Brain microvascular endothelial cell (primary cell): ENCODE measurements at regions not wholly inside any gene's neighbourhood (a gene's known extent, or its start where the extent isn't known, plus 50 kb on each side); places are given as distances from the start of the nearest gene placed in this dataset.
A peak's percentile ranks its signal among the peaks of the same experiment; 100 is the strongest.

Experiments
- DNase-seq: peaks from one replicate; pipeline ENCODE4 v3.0.0-alpha.2; 2020
- H3K27ac ChIP-seq: fragments of 250-450 bp; sonication (Bioruptor Pico); 2 replicates; pipeline ENCODE4 v1.5.1; 2020; ENCODE audit warnings: mild to moderate bottlenecking, moderate library complexity
- H3K27me3 ChIP-seq: fragments of 250-450 bp; sonication (Bioruptor Pico); replicated peaks from 2 replicates; pipeline ENCODE4 v1.5.1; 2020; ENCODE audit warnings: mild to moderate bottlenecking
- H3K36me3 ChIP-seq: fragments of 250-450 bp; sonication (Bioruptor Pico); replicated peaks from 2 replicates; pipeline ENCODE4 v1.5.1; 2020; ENCODE audit warnings: mild to moderate bottlenecking
- H3K4me3 ChIP-seq: 2 replicates; pipeline ENCODE4 v1.5.1; 2011; ENCODE audit warnings: low read depth, mild to moderate bottlenecking, control low read depth, low read length, moderate library complexity
- in situ Hi-C: cut with HindIII; loops from 2 replicates; pipeline ENCODE4 v1.10.0; 2017; ENCODE audit warnings: low sequenced_read_pairs, low pct_ligation_motif_present
- TF ChIP-seq, protein P1 (sequence below): IDR thresholded peaks from 2 replicates; pipeline ENCODE4 v1.5.1; 2011; ENCODE audit warnings: low read depth, mild to moderate bottlenecking, moderate library complexity, low read length, control low read depth, inconsistent platforms; ENCODE audit errors: missing control alignments

- DNase-seq: no peak
Observed at GRCh38 chr3:72320955-72321303, 527.3 kb downstream of the SHQ1 start.

DNA sequence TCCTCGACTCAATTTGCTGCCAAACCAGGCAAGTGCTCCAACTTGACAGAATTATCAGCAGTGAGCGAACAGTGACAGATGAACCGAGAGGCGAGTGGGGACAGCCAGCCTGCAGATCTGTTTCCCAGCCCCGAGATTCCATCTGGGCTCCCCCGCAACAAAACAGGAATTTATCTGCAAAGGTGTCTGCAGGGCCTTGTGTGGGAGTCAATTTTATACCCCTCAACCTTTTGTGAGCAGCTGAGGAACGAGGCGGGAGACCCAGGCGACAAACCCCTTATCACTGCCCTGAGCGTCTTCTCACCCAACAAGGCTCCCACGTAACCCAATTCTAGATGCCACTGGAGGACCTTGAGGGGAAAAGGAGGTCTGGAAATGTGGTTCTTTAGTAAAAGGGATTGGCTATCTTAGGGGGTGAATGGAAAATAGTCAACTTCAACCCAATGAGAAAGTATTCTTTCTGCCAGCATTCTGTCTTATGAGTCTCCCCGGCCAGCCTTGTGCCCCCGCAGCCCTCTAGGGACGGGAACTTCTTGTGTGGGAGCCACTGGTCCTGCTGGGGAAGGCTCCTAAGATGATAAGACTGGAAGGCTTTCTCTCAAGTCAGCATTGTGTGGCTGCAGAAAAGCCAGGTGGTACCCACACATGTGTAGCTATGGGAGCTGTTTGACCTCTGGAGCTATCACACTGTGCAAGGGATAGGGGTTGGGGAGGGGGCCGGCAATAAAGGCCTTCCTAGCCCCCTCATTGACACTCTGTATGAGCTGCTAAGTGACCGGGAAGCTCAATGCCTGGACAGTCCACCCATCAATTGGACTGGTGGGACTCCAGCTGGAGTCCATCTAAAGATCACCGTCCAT, 527.9 kb downstream of the SHQ1 start:
- in situ Hi-C loops: no loop called here
- Histone ChIP-seq H3K36me3 (no peaks in the 10 kb centered on the region), H3K4me3 (no peak overlapping the region), H3K27me3 (no peaks in the 10 kb centered on the region), H3K27ac (no peak overlapping the region)
- TF ChIP-seq, protein P1, sequence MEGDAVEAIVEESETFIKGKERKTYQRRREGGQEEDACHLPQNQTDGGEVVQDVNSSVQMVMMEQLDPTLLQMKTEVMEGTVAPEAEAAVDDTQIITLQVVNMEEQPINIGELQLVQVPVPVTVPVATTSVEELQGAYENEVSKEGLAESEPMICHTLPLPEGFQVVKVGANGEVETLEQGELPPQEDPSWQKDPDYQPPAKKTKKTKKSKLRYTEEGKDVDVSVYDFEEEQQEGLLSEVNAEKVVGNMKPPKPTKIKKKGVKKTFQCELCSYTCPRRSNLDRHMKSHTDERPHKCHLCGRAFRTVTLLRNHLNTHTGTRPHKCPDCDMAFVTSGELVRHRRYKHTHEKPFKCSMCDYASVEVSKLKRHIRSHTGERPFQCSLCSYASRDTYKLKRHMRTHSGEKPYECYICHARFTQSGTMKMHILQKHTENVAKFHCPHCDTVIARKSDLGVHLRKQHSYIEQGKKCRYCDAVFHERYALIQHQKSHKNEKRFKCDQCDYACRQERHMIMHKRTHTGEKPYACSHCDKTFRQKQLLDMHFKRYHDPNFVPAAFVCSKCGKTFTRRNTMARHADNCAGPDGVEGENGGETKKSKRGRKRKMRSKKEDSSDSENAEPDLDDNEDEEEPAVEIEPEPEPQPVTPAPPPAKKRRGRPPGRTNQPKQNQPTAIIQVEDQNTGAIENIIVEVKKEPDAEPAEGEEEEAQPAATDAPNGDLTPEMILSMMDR: no peak
- DNase-seq: no peak

More at GRCh38 chr3:72320955-72321303, 527.3 kb downstream of the SHQ1 start:
- Histone ChIP-seq H3K36me3 (no peaks in the 10 kb centered on the region), H3K4me3 (no peak overlapping the region), H3K27me3 (no peaks in the 10 kb centered on the region), H3K27ac (no peak overlapping the region)
- in situ Hi-C loops: no loop called here
- TF ChIP-seq, protein P1: no peak

DNA sequence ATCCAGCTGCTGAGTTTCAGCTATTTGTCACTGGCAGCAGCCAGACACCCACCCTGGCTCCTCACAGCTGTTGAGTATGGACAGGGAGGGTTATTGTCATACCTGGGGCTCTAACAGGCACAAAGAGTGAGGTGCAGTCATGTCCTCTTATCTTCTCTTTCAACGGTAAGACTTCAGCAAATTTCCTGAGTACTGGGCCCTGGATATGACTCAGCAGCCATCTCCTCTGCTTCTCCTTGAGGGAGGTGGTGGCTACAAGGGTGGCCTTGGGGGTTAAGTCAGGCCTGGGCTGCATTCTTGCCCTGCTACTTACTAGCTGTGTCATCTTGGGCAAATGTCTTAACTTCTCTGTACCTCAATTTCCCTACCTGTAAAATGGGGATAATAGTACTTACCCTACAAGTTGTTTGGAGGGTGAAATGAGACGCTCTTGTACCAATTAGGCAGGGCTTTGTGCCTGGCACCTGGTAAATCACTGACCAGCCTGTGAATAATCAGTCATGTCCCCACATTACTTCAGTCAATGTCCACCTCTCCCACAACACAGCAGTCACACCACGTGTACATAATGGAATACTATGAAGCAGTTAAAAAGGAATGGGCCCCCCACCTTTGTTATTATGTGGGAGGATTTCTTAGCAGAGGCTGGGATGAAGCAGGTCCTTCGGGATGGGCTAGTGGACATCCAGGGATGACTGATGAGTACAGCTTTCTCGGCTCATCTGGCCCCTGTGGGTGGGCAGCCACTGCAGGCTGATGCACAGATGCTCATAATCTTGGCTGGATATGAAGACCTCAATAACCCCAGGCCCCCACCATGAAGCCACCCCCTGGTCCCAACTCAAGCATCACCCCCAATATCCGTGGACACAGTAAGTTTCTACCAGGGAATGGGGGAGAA, 528.8 kb downstream of the SHQ1 start:
- TF ChIP-seq, protein P1: no peak
- Histone ChIP-seq H3K36me3 (no peaks in the 10 kb centered on the region), H3K4me3 (no peak overlapping the region), H3K27ac (no peak overlapping the region), H3K27me3 (no peaks in the 10 kb centered on the region)
- in situ Hi-C loops: no loop called here
- peak; percentile 44 for DNase-seq

- Histone ChIP-seq H3K36me3 (no peaks in the 10 kb centered on the region), H3K27ac (peak overlapping the region; percentile 2), H3K27me3 (no peaks in the 10 kb centered on the region), H3K4me3 (no peak overlapping the region)
- peak; percentile 32 for DNase-seq
- in situ Hi-C loops: no loop called here
- TF ChIP-seq, protein P1: no peak
Observed at GRCh38 chr3:72318504-72319193, 529.6 kb downstream of the SHQ1 start.

GRCh38 chr3:72317491-72317890, 530.8 kb downstream of the SHQ1 start:
- Histone ChIP-seq H3K27me3 (no peaks in the 10 kb centered on the region), H3K27ac (no peak overlapping the region), H3K36me3 (no peaks in the 10 kb centered on the region), H3K4me3 (no peak overlapping the region)
- DNase-seq: peak; percentile 12
- in situ Hi-C loops: no loop called here
- TF ChIP-seq, protein P1: no peak
